ENCODE measurements at regions not wholly inside any gene's neighbourhood (a gene's known extent, or its start where the extent isn't known, plus 50 kb on each side); places are given as distances from the start of the nearest gene placed in this dataset.
"Not testable (repeated sequence)": the region's sequence is repeated elsewhere in the genome, so short reads cannot be mapped to it uniquely, and the experiment has no call there.

DNA sequence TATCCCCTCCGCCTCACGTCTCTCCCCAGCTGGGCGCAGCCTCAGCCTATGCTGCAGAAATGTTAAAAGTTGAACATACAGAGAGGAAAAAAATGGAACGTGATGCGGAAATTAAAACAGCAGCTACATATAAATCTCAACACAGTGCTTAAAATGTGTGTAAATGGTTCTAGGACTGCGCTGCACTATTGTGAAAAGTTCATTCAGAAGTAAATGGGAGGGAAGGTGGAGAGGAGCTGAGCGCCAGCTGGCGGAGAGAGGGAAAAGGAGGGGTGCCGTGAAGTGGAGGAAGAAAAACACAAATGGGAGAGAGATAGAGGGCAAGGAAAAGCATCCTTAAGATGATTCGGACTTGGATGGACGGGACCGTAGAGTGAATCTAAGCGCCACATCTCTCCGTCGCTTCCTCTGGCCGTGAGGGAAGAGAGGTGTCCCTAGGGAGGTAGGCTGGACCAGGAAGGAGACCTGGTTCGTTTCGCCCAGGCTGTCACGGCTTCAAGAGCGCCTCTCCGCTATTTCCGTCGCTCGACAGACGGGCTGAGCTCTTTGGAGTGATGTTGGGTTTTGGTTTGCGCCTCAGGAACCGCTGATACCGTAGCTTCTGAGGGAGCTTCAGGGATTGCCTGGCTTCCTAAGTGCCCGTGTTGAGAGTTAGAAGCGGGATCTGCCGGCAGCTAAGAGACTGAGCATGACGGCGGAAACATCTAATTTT lies 113.7 kb downstream of the TRIM27 start:
- DNase-seq: no peak

DNA sequence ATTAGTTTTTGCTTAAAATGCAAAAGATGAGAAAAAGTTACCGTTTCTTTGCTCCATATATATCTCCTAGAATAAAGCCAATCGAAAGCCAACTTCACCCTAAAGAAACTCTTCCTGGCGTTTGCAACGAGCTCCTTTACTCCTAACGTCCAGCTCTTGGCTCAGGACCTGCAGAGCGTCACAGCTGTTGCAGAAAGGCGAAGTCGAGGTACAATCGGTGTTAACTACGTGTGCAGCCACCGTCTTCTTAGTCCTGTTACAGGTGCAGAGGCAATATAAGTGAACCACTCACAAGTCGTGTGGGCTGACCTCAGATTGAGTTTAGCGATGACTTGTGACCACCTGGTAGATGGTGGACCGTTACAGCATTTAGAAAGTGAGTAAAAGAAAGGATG lies 113.1 kb downstream of the TRIM27 start:
- DNase-seq: no peak

DNA sequence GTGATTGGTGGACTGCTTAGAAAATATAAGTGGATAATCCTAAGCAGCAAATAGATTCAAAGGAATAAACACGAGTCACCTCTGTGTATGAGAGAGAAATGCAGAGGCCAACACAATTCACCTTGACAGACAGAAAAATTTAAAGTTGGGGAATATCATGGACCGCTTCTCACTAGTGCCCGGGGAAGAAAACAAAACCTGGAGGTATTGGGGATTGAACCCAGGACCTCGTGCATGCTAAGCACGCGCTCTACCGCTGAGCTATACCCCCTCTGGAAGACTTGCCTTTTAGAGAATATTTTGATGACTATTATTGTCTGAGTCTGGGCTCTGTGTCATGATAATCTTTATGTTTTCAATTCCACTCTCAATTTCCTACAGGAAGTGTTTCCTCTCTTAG lies 111.9 kb downstream of the TRIM27 start:
- DNase-seq: no peak

DNA sequence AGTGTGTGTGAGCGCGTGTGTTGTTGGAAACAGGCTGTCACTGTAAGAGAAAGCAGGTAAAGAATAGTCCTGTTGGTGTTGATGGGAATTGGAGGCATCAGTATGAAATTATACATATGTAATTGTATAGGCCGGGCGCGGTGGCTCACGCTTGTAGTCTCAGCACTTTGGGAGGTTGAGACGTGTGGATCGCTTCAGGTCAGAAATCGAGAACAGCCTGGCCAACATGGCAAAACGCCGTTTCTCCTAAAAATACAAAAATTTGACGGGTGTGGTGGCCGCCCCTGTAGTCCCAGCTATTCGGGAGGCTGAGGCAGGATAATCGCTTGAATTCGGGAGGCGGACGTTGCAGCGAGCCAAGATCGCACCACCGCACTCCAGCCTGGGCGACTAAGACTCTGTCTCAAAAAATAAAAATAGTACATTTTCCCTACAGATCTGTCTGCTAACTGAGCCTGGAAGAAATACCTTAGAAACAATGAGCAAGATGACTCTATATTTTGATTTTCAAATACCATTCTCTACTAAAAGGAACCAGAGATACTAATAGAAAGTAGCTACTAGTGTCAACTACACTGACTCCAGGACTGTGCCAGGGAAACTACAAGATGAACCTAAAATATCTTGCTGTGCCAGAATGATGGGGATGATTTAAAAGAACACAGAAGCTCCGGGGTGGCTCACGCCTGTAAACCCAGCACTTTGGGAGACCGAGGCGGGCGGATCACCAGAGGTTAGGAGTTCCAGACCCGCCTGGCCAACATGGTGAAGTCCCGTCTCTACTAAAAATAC lies 110.8 kb downstream of the TRIM27 start:
- DNase-seq: no peak

GRCh38 chr6:28814032-28814976 lies 109.5 kb downstream of the TRIM27 start:
- no peak for DNase-seq

GRCh38 chr6:28816339-28816908 lies 107.4 kb downstream of the TRIM27 start:
- DNase-seq: no peak

GRCh38 chr6:28816909-28817807 lies 106.6 kb downstream of the TRIM27 start:
- DNase-seq: no peak

DNA sequence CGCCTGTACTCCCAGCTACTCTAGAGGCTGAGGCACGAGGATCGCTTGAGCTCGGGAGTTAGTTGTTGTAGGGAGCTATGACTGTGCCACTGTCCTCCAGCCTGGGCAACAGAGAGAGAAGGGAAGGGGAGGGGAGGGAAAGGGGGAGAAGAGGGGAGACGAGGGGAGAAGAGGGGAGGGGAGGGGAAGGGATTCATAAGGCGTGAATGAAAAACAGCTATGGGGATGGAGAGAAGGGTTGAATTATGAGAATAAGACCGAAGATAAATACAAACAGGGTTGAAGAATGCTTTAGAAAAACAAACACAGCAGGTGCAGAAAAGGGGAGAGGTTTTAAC lies 106.0 kb downstream of the TRIM27 start:
- DNase-seq: no peak

DNA sequence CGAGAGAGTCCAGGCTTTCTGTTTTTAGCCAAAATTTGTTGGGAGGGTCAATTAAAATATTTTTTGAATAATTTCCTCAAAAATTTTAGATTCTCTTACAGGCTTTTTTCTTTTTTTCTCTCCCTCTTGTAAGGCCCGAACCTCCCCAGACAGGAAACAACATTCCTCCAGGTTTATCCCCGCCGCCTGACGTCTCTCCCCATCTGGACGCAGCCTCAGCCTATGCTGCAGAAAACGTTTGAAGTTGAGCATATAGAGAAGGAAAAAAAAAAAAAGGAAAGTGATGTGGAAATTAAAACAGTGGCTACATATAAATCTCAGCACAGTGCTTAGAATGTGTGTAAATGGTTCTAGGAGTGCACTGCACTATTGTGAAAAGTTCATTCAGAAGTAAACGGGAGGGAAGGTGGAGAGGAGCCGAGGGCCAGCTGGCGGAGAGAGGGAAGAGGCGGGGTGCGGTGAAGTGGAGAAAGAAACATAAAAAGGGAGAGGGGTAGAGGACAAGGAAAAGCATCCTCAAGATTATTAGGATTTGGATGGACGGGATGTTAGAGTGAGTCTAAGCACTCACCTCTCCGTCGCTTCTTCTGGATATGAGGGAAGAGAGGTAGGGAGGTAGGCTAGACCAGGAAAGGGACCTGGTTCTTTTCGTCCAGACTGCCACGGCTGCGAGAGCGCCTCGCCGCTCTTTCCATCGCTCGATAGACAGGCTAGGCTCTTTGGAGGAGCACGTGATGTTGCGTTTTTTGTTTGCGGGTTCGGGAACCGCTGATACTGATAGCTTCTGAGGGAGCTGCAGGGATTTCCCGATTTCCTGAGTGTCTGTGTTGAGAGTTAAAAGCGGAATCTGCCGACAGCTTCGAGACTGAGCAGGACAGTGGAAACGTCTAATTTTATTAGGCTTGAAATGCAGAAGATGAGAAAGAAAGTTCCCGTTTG lies 98.7 kb downstream of the TRIM27 start:
- no peak for DNase-seq

DNA sequence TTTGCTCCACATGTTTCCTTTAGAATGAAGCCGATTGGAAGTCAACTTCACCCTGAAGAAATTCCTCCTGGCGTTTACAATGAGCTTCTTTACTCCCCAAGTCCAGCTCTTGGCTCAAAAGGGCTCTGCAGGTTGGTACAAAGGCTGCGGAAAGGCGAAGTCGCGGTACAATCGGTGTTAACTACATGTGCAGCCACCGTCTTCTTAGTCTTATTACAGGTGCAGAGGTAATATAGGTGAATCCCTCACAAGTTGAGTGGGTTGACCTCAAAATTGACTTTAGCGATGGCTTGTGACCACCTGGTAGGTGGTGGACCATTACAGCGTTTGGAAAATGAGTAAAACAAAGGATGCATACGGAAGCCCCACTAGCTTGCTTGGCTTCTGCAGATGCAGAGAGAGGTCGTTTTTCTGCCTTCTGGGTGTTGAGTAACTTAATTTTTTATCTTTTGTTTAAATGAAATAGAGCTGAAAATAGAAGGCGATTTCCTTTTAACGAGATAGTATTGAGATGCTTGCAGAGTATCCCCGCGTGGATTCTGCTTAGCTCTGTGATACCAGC lies 98.0 kb downstream of the TRIM27 start:
- no peak for DNase-seq

DNA sequence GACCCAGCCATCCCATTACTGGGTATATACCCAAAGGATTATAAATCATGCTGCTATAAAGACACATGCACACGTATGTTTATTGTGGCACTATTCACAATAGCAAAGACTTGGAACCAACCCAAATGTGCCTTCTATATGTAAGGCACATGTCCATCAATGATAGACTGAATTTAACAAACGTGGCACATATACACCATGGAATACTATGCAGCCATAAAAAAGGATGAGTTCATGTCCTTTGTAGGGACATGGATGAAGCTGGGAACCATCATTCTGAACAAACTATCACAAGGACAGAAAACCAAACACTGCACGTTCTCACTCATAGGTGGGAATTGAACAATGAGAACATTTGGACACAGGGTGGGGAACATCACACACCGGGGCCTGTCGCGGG lies 92.1 kb downstream of the TRIM27 start:
- not testable (repeated sequence) for DNase-seq

DNA sequence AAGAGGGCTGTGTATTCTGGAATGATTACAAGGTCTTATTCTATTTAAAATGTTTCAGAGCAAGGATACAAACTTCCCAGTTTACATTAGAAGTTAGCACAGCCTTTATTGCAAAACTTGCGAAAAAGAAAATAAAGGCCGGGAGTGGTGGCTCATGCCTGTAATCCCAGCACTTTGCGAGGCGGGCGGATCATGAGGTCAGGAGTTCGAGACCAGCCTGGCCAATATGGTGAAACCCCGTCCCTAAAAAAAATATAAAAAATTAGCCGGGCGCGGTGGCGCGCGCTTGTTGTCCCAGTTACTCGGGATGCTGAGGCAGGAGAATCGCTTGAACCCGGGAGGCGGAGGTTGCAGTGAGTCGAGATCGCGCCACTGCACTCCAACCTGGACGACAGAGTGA lies 87.1 kb downstream of the TRIM27 start:
- DNase-seq: peak; percentile 8

DNA sequence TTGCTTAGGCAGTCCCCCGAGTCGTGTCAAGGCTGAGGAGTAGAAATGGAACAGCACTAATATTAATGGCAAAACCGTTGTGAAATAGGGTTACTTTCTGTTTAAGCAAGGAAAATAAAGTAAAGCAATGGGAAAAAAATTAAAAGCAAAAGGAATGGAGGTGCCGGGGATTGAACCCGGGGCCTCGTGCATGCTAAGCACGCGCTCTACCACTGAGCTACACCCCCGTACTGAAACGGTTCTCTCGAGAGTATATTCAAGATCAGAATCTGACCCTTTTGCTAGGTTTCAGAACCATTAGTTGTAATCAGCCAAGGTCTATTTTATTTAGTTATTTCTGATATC lies 85.5 kb downstream of the TRIM27 start:
- peak; percentile 90 for DNase-seq

- DNase-seq: peak; percentile 84
Observed at GRCh38 chr6:28838634-28839442, 84.9 kb downstream of the TRIM27 start.

DNA sequence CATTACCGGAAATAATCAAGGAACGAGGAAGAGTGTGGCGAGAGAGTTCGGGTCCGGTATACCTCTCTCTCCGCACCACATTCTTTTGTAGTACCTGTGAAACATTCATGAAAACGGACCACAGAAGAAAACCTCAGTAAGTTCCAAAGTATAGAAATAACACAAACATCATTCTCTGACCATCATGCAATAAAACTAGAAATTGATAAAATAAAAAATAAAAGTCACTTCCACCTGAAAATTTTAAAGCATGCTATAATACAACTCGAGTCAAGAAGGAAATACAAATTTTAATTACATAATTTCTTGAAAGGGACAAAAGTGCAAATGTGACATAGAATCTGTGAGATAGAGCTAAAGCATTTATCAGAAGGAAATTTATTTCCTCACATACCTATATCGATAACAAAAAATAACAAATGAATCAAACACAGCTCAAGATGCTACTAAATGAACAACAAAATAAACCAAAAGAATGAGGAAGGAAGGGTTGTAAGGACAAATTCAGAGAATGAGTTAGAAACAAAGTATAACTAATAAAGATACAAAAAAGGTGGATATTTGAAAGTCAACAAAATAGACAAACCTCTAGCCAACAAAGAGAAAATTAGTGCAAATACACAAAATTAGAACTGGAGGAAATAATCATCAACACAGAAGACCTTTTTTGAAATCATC lies 84.2 kb downstream of the TRIM27 start:
- no peak for DNase-seq

- DNase-seq: no peak
Observed at GRCh38 chr6:28841290-28841689, 82.5 kb downstream of the TRIM27 start.

DNA sequence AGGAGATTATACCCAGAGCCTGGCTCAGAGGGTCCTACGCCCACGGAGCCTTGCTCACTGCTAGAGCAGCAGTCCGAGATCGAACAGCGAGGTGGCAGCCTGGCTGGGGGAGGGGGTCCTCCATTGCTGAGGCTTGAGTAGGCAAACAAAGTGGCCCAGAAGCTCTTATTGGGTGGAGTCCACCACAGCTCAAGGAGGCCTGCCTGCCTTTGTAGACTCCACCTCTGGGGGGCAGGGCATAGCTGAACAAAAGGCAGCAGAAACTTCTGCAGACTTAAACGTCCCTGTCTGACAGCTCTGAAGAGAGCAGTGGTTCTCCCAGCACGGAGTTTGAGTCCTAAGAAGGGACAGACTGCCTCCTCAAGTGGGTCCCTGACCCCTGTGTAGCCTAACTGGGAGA lies 75.0 kb downstream of the TRIM27 start:
- DNase-seq: peak; percentile 73
